Heart right ventricle (tissue), 16 donors: ENCODE measurements at regions not wholly inside any gene's neighbourhood (a gene's known extent, or its start where the extent isn't known, plus 50 kb on each side); places are given as distances from the start of the nearest gene placed in this dataset.

ENCODE experiments used
- ATAC-seq, 8 donors: fragments of 200-7000 bp; cut with Tn5 transposase; one replicate each; pipeline ENCODE4 v1.9.1; 2020; ENCODE audit warnings: mild to moderate bottlenecking in 8 of 8, moderate library complexity in 8 of 8, moderate number of reproducible peaks in 1 of 8
- DNase-seq, 2 donors: peaks; one replicate each; pipeline ENCODE4 v3.0.0-alpha.2; 2020
- H3K27ac ChIP-seq, 10 donors: fragments of 200-600 bp; sonication (generic) in 2 of 10; one replicate each; pipeline versions ENCODE4 v1.5.0 to v1.8.0; 2020 to 2022; ENCODE audit warnings: mild to moderate bottlenecking in 3 of 10
- H3K27me3 ChIP-seq, 7 donors: fragments of 200-600 bp; one replicate each; pipeline ENCODE4 v1.8.0; 2021 to 2022; ENCODE audit warnings: mild to moderate bottlenecking in 2 of 7
- H3K36me3 ChIP-seq, 9 donors: fragments of 200-600 bp; sonication (generic) in 1 of 9; one replicate each; pipeline versions ENCODE4 v1.5.0 to v1.8.0; 2020 to 2022; ENCODE audit warnings: mild to moderate bottlenecking in 2 of 9
- H3K4me1 ChIP-seq, 9 donors: fragments of 200-600 bp; sonication (generic) in 1 of 9; one replicate each; pipeline versions ENCODE4 v1.5.0 to v1.8.0; 2020 to 2022; ENCODE audit warnings: mild to moderate bottlenecking in 4 of 9
- H3K4me3 ChIP-seq, 10 donors: fragments of 200-600 bp; sonication (generic) in 2 of 10; one replicate each; pipeline versions ENCODE4 v1.5.0 to v1.8.0; 2020 to 2022; ENCODE audit warnings: mild to moderate bottlenecking in 7 of 10, moderate library complexity in 2 of 10
- H3K9me3 ChIP-seq, 11 donors: fragments of 200-600 bp in 10 of 11; sonication (generic) in 2 of 11; one replicate each; pipeline versions ENCODE4 v1.5.0 to v1.8.0; 2013 to 2022; ENCODE audit warnings: mild to moderate bottlenecking in 2 of 11, control low read depth in 1 of 11, moderate library complexity in 1 of 11
- WGBS, 2 donors: extraction: QIAGEN DNeasy Blood & Tissue Kit; methylation state at CpG; one replicate each; pipeline ENCODE4 v1.1.7; 2013; ENCODE audit warnings: inconsistent platforms in 1 of 2; 5-methylcytosine and 5-hydroxymethylcytosine counted together
- intact Hi-C, 10 donors: fragments of 100-400 bp; cut with DNase I; formaldehyde crosslinking; loops; one replicate each; pipeline versions ENCODE4 v1.11.1 to v1.14.2; 2022
- TF ChIP-seq, protein P1 (sequence below), 9 donors: fragments of 200-600 bp; sonication (generic) in 2 of 9; IDR thresholded peaks; one replicate each; pipeline versions ENCODE4 v1.5.0 to v1.8.0; 2021 to 2022; ENCODE audit warnings: antibody characterized with exemption in 9 of 9, mild to moderate bottlenecking in 5 of 9, moderate library complexity in 1 of 9
- donor health status: Arrhythmogenic right ventricular cardiomyopathy.
- donor health status: ischemic (EF 13 %, LVEDD 7.1; RV severe dilation, severe dysfunction).
- donor health status: healthy with polysubstance abuse.
- donor health status: DM: no; HTN: yes; CAD: no.
- donor health status: DM: no; HTN: no; CAD: no.
- donor health status: ischemic (EF 25% LVEDD 6.9; RV normal size, moderate dysfunction).
- donor health status: ischemic (EF 25% LVEDD 5.7; RV mildly dilated, moderate dysfunction).
- donor health status: healthy.
- donor health status: DM: yes; HTN: yes; CAD: no.
- donor health status: Ischemic cardiomyopathy.
- donor health status: ischemic (EF 35%, LVEDD 5.7; RV mildly dilated, moderate dysfunction).
- donor health status: nonischemic (EF 11% LVEDD 7.7; RV severe dilation, severe dysfunction).
- donor health status: DM: yes; HTN: yes; CAD: no.
- donor health status: PGD.
- donor health status: ischemic (EF 29% LVEDD 5.4; RV normal size, mild dysfunction).
- donor health status: nonischemic (EF 23%, LVEDD 6.1; RV moderate dilation, normal function).

DNA sequence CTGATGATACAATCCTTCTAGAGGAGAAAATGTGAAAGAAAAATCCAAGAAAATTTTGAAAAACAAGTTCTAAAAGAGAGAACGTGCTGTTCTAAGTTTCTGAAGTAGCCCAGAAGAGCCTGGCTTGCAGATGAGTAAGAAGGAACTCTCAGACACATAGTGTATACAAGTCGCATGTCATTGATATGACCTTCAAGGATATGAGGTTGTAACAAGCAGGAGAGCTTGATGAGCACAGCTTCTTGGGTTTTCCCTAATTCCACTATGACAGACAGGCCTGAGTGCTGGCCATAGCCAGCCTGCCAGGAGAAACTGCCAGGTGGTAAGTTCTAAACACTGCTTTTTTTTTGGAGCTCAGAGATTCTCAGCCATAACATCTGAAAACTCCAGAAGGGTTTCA is 235.7 kb upstream of the SIX2 start:
- Histone ChIP-seq H3K27ac (no peak overlapping the region), H3K4me3 (no peak overlapping the region), H3K4me1 (peaks cover 3 to 28% (median 20%) of the 10 kb centered on the region in 9 donors), H3K36me3 (no peaks in the 10 kb centered on the region), H3K9me3 (no peaks in the 10 kb centered on the region), H3K27me3 (no peaks in the 10 kb centered on the region)
- WGBS, 2 donors: 84 to 86% methylated on average over 2 of the region's 2 CpGs
- intact Hi-C loops: no loop called here
- DNase-seq: no peak
- TF ChIP-seq, protein P1, sequence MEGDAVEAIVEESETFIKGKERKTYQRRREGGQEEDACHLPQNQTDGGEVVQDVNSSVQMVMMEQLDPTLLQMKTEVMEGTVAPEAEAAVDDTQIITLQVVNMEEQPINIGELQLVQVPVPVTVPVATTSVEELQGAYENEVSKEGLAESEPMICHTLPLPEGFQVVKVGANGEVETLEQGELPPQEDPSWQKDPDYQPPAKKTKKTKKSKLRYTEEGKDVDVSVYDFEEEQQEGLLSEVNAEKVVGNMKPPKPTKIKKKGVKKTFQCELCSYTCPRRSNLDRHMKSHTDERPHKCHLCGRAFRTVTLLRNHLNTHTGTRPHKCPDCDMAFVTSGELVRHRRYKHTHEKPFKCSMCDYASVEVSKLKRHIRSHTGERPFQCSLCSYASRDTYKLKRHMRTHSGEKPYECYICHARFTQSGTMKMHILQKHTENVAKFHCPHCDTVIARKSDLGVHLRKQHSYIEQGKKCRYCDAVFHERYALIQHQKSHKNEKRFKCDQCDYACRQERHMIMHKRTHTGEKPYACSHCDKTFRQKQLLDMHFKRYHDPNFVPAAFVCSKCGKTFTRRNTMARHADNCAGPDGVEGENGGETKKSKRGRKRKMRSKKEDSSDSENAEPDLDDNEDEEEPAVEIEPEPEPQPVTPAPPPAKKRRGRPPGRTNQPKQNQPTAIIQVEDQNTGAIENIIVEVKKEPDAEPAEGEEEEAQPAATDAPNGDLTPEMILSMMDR (IDR thresholded peaks at IDR 0.05): no peak
- no peak for ATAC-seq

DNA sequence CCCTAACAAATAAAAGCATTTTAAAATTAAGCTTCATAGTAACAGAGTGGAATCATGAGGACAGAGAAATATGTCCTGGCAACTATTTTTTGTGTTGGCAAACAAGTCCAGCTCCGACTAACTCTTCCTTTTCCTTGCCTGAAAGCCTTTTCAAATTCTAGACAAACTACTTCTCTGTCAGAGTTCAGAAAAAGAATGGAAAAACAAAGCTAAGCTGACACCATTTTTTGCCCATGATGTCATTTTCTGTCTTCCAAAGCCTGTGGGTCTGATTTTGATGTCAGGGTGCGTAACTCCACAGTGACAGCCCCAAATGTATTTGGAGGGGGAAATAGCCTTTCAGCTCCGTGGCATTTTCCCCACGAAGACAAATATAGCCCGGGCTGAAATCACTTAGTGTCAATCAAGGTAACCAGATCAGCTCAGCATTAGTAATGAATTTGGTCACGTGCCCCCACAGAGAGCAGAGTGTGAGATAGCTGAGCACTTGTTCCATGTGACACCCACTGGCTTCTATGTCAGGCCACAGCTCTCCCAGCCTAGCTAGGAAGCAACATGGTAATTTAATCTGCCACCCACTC is 233.0 kb upstream of the SIX2 start:
- peak; percentile 83 to 97 (median 95) for ATAC-seq
- Histone ChIP-seq H3K36me3 (no peaks in the 10 kb centered on the region), H3K4me3 (no peak overlapping the region), H3K9me3 (no peaks in the 10 kb centered on the region), H3K4me1 (peaks cover 3 to 43% (median 27%) of the 10 kb centered on the region in 9 donors), H3K27ac (peak overlapping the region in 9 of 10 donors; percentile 8 to 85 (median 66)), H3K27me3 (no peaks in the 10 kb centered on the region)
- intact Hi-C loops: no loop called here
- WGBS, 2 donors: 18 to 24% methylated on average over 6 of the region's 6 CpGs
- peak in 1 of 2 donors; percentile 68 for DNase-seq
- TF ChIP-seq, protein P1 (IDR thresholded peaks at IDR 0.05): no peak

DNA sequence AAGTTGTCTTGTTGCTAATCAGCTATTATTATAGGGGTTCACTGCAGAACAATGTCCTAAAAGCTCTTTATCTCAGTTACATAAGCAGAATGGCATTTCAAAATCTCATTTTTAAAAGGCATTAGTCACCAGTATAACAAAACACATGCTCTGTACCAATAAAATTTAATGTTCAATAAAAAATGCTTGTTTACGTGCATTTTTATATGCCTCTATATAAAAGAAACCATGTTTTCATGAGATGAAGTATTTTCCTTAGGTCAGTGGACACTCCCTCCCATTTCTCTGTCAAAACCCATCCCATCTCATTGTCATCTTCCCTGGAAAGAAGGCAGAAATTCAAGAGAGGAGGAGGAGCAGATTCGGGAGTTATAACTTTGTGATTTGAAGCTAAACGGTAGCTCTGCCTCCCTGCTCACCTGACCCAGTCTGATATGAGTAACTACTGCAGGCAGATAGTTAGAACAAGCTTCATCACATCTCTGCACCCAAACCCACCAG is 231.9 kb upstream of the SIX2 start:
- intact Hi-C loops: no loop called here
- DNase-seq (no peak), ATAC-seq (no peak)
- Histone ChIP-seq H3K27me3 (no peaks in the 10 kb centered on the region), H3K27ac (peak overlapping the region in 6 of 10 donors; percentile 13 to 85 (median 71)), H3K4me1 (peaks cover 3 to 44% (median 28%) of the 10 kb centered on the region in 9 donors), H3K9me3 (no peaks in the 10 kb centered on the region), H3K4me3 (no peak overlapping the region), H3K36me3 (no peaks in the 10 kb centered on the region)
- WGBS, 2 donors: 53 to 61% methylated on average over 3 of the region's 3 CpGs
- TF ChIP-seq, protein P1 (IDR thresholded peaks at IDR 0.05): no peak

DNA sequence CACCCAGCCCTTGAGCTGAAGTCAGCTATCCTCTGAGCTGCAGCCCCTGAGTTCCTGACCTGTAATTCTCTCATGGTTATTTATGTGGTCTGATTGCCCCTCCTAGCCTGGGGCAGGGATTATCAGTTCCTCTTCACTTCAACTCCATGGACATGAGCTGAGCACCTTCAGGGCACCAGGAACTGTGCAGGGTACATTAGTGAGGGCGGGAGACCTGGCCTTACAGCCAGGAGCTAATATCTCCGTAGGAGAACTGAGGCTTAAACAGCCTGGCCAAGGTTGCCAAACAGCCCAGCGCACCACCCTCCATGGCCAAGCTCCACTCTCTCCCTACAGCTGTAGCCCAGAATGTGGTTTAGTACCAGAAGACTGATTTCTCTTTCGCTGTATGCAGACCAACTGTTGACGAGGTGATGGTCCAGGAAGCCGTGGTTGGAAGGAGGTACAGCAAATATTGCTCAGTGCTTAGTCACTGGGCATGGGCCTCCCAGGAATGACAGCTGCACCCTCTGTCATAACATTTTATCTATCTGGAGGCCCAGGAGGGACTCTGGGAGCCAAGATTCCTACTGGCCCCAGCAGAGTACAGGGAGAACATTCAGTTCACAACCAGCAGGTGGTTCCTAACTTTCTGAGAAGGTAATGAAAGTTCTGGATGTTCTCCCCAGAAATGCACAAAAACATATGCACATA is 228.7 kb upstream of the SIX2 start:
- ATAC-seq (peak in 6 of 8 donors; percentile 53 to 91 (median 82)), DNase-seq (no peak)
- Histone ChIP-seq H3K4me3 (no peak overlapping the region), H3K9me3 (no peaks in the 10 kb centered on the region), H3K27me3 (no peaks in the 10 kb centered on the region), H3K36me3 (no peaks in the 10 kb centered on the region), H3K27ac (peak overlapping the region in 3 of 10 donors; percentile 13 to 56 (median 41)), H3K4me1 (peaks cover 3 to 40% (median 27%) of the 10 kb centered on the region in 9 donors)
- intact Hi-C loops: no loop called here
- 73 to 79% methylated on average over 6 of the region's 6 CpGs for WGBS, 2 donors
- TF ChIP-seq, protein P1 (IDR thresholded peaks at IDR 0.05): peak in 3 of 9 donors; percentile 14 to 27 (median 23)
